ENCODE measurements at regions not wholly inside any gene's neighbourhood (a gene's known extent, or its start where the extent isn't known, plus 50 kb on each side); places are given as distances from the start of the nearest gene placed in this dataset.
"Not testable (repeated sequence)": the region's sequence is repeated elsewhere in the genome, so short reads cannot be mapped to it uniquely, and the experiment has no call there.

GRCh38 chr5:29462241-29462640 lies 1731.2 kb upstream of the CDH6 start:
- no peak overlapping the region for H3K9ac ChIP-seq
- H3K4me3 ChIP-seq (IDR thresholded peaks at IDR 0.05; ENCODE audit: insufficient read depth, low read depth, low read length), result no peak overlapping the region

GRCh38 chr5:29460971-29461559 lies 1732.4 kb upstream of the CDH6 start:
- no peak for TF ChIP-seq CTCF (conservative IDR thresholded peaks at IDR 0.05; ENCODE audit: low read depth, low read length)
- no peaks in the 10 kb centered on the region for H3K79me2 ChIP-seq (ENCODE audit: insufficient read depth, low read depth)

More at GRCh38 chr5:29462241-29462640, 1731.2 kb upstream of the CDH6 start:
- no peaks in the 10 kb centered on the region for H3K36me3 ChIP-seq (ENCODE audit: insufficient read depth)
- peaks cover 5% of the 10 kb centered on the region for H3K4me1 ChIP-seq (ENCODE audit: low read depth, poor library complexity, severe bottlenecking)
- H3K27ac ChIP-seq, result no peak overlapping the region
- H3K79me2 ChIP-seq (ENCODE audit: insufficient read depth, low read depth), result no peaks in the 10 kb centered on the region
- H3K27me3 ChIP-seq (ENCODE audit: insufficient read depth, low read depth), result no peaks in the 10 kb centered on the region
- no peak for TF ChIP-seq CTCF (conservative IDR thresholded peaks at IDR 0.05; ENCODE audit: low read depth, low read length)
- no peaks in the 10 kb centered on the region for H4K20me1 ChIP-seq (ENCODE audit: insufficient read depth)
- H3K4me2 ChIP-seq, result no peak overlapping the region
- no peak overlapping the region for H2AFZ ChIP-seq (ENCODE audit: low read depth)

GRCh38 chr5:29451004-29451403 lies 1742.5 kb upstream of the CDH6 start:
- H3K79me2 ChIP-seq (ENCODE audit: insufficient read depth, low read depth); H3K4me1 ChIP-seq (ENCODE audit: low read depth, poor library complexity, severe bottlenecking); H3K27me3 ChIP-seq (ENCODE audit: insufficient read depth, low read depth); H3K36me3 ChIP-seq (ENCODE audit: insufficient read depth); H3K4me2 ChIP-seq; H4K20me1 ChIP-seq (ENCODE audit: insufficient read depth); H3K9ac ChIP-seq; H3K27ac ChIP-seq; H3K4me3 ChIP-seq (IDR thresholded peaks at IDR 0.05; ENCODE audit: insufficient read depth, low read depth, low read length); H2AFZ ChIP-seq (ENCODE audit: low read depth): not testable (repeated sequence)

More at GRCh38 chr5:29460971-29461559, 1732.4 kb upstream of the CDH6 start:
- Histone ChIP-seq H3K4me1 (ENCODE audit: low read depth, poor library complexity, severe bottlenecking) (peaks cover 5% of the 10 kb centered on the region), H3K4me2 (no peak overlapping the region), H4K20me1 (ENCODE audit: insufficient read depth) (no peaks in the 10 kb centered on the region), H3K27me3 (ENCODE audit: insufficient read depth, low read depth) (no peaks in the 10 kb centered on the region), H3K27ac (no peak overlapping the region), H3K4me3 (IDR thresholded peaks at IDR 0.05; ENCODE audit: insufficient read depth, low read depth, low read length) (no peak overlapping the region), H3K36me3 (ENCODE audit: insufficient read depth) (no peaks in the 10 kb centered on the region), H2AFZ (ENCODE audit: low read depth) (no peak overlapping the region), H3K9ac (no peak overlapping the region)

GRCh38 chr5:29414681-29415080 lies 1778.8 kb upstream of the CDH6 start:
- no peak overlapping the region for H2AFZ ChIP-seq (ENCODE audit: low read depth)
- no peak for TF ChIP-seq CTCF (conservative IDR thresholded peaks at IDR 0.05; ENCODE audit: low read depth, low read length)

GRCh38 chr5:29412979-29413378 lies 1780.5 kb upstream of the CDH6 start:
- H3K36me3 ChIP-seq (ENCODE audit: insufficient read depth), result no peaks in the 10 kb centered on the region
- no peak overlapping the region for H3K4me3 ChIP-seq (IDR thresholded peaks at IDR 0.05; ENCODE audit: insufficient read depth, low read depth, low read length)
- no peak for TF ChIP-seq CTCF (conservative IDR thresholded peaks at IDR 0.05; ENCODE audit: low read depth, low read length)
- peak overlapping the region; percentile 42; the same call in 1 of the 2 replicates for H3K27ac ChIP-seq
- peaks cover 21% of the 10 kb centered on the region for H3K4me1 ChIP-seq (ENCODE audit: low read depth, poor library complexity, severe bottlenecking)
- no peaks in the 10 kb centered on the region for H4K20me1 ChIP-seq (ENCODE audit: insufficient read depth)
- no peak overlapping the region for H3K9ac ChIP-seq
- H3K79me2 ChIP-seq (ENCODE audit: insufficient read depth, low read depth), result no peaks in the 10 kb centered on the region
- H3K4me2 ChIP-seq, result peak overlapping the region; percentile 61
- H3K27me3 ChIP-seq (ENCODE audit: insufficient read depth, low read depth), result no peaks in the 10 kb centered on the region
- H2AFZ ChIP-seq (ENCODE audit: low read depth), result peak overlapping the region; percentile 9; the same call in 1 of the 2 replicates

More at GRCh38 chr5:29414681-29415080, 1778.8 kb upstream of the CDH6 start:
- H4K20me1 ChIP-seq (ENCODE audit: insufficient read depth), result no peaks in the 10 kb centered on the region
- no peaks in the 10 kb centered on the region for H3K79me2 ChIP-seq (ENCODE audit: insufficient read depth, low read depth)
- H3K4me2 ChIP-seq, result no peak overlapping the region
- no peak overlapping the region for H3K9ac ChIP-seq
- no peaks in the 10 kb centered on the region for H3K27me3 ChIP-seq (ENCODE audit: insufficient read depth, low read depth)
- H3K27ac ChIP-seq, result no peak overlapping the region
- no peaks in the 10 kb centered on the region for H3K36me3 ChIP-seq (ENCODE audit: insufficient read depth)
- peaks cover 21% of the 10 kb centered on the region for H3K4me1 ChIP-seq (ENCODE audit: low read depth, poor library complexity, severe bottlenecking)
- no peak overlapping the region for H3K4me3 ChIP-seq (IDR thresholded peaks at IDR 0.05; ENCODE audit: insufficient read depth, low read depth, low read length)
